GM19397 (cell line): ENCODE measurements at regions not wholly inside any gene's neighbourhood (a gene's known extent, or its start where the extent isn't known, plus 50 kb on each side); places are given as distances from the start of the nearest gene placed in this dataset.
"Not testable (repeated sequence)": the region's sequence is repeated elsewhere in the genome, so short reads cannot be mapped to it uniquely, and the experiment has no call there.

Source experiments
- ATAC-seq: cut with Tn5 transposase; IDR thresholded peaks from one replicate; pipeline ENCODE4 v1.9.1; 2021; ENCODE audit warnings: mild to moderate bottlenecking, moderate library complexity; ENCODE audit not compliant: unreplicated experiment

DNA sequence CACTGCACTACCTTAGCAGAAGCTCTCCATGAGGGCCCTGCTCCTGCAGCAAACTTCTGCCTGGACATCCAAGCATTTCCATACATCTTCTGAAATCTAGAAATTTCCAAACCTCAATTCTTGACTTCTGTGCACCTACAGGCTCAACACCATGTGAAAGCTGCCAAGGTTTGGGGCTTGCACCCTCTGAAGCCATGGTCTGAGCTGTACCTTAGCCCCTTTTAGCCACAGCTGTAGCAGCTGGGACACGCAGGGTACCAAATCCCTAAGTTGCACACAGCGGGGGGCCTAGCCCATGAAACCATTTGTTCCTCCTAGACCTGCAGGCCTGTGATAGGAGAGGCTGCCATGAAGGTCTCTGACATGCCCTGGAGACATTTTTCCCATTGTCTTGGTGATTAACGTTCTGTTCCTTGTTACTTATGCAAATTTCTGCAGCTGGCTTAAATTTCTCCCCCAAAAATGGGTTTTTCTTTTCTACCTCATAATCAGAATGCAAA, 102.7 kb downstream of the EN1 start:
- not testable (repeated sequence) for ATAC-seq

DNA sequence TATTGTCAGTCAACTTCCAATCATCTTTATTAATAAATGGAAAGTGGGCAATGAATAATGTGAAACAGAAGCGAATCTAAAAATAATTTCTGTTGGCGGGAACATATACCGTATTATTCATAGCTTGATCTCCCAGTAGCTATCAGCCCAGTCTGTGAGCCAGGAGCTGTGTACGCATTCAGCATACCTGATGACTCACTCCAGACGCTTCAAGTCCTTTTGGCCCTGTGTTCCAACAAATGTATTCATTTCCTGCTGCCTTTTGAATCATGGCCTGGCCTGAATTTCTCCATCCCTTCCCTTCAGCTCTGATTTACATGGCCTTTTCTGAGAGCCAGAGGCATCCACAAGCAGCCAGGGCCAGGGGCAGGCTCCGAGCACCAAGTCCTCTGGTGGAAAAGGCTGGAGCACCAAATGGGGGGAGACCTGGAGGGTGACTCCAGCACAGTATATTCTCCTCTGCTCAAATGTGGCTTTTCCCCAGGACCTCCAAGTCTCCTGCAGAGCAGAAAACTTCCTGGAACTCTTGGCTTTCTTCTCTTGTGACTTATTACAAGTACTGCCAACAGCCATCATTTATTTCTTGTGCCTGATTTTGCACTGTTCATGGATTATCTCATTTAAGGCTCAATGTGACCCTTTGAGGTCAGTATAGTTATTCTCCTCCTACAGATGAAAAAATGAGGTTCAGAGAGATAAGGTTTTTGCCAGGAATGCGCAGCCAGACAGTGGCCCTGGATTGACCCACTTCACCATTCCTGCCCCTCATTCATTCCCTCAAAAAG, 108.7 kb downstream of the EN1 start:
- ATAC-seq, result no peak

DNA sequence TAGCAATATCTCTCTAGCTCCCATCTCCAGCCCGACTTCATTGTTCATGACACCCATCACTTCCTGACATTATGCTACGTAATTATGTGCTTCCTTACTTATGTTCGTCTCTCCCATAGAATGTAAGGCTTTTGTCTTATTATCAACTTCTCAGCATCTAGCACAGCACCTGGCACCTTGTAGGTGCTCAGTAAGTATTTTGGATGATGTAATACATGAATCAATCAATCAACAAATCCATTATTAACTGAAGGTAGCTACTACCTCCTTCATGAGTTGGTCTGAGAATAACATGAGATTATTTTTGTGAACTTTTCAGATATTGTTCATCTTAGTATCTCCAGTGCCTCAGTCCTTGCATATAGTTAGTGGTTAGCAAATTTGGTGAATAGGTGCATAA, 109.3 kb downstream of the EN1 start:
- ATAC-seq, result no peak

DNA sequence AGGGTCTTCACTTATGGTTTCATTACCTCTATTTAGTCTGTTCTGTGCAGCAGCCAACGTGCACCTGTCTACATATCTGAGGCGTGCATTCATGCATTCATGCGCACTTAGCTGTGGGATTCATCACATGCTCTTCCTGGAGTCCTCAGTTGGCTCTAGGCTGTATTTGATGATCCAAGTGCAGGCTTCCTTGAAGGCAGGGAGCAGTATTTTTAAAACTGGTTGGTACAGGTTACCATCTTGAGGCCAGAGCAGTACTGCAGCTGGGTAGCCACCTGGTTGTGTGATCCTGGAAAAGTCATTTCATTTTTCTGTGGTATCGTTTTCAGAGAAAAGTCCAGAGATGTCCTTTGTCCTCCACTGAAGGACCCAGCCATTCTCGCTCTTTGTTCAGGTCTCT, 109.8 kb downstream of the EN1 start:
- ATAC-seq, result no peak

DNA sequence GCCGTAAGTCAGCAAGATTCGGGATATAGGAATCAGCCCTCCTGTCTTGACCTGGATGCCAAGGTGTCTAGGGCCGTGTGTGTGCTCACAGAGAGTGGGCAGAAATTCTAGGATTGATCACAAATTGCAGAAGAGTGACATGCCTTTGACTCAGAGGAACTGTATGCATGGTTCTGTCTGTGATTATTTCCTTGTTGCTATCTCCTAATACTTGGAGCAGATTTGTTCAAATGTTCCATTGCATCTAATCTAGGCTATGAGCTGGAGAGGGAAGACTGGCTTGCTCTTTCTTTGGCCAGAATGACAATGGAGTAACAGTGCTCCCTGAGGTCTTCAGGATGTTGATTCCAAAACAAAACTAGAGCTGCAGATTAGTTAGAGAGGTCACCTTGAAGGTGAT, 115.0 kb downstream of the EN1 start:
- no peak for ATAC-seq

DNA sequence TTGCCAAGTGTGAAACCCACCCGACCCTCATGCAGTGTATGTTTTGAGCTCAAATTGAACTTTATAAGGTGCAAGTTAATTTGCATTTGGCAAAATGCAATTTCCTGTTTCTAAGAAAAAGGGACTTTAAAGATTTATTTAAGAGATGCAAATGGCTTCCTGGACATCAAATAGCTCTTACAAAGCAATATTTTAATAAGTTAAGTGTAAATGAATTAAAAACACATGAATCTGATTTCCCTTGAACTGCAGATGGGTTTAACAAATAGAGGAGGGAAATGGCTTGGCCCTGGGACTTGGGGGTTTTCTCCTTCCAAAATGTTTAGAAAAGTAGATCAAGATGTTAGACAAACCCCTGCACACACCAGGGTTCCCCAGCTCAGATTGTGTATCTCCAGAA, 116.0 kb downstream of the EN1 start:
- no peak for ATAC-seq

DNA sequence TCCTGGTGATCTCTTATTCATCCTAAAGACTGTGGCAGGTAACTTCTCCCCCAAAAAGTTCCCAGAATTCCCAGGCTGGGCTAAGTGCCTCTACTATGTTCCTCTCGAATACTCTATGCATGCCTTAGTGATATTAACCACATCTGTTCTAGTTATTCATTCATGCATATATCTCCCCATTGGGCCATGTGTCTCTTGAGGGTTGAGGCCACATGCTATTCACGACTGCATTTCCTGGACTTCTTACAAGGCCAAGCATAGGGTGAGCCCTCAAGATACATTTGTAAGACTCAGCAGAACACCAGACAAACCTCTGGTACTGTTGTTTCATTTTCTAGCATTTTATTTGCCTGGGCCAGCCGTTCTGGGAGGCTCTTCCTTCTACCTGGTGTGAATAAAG, 117.0 kb downstream of the EN1 start:
- ATAC-seq, result no peak

DNA sequence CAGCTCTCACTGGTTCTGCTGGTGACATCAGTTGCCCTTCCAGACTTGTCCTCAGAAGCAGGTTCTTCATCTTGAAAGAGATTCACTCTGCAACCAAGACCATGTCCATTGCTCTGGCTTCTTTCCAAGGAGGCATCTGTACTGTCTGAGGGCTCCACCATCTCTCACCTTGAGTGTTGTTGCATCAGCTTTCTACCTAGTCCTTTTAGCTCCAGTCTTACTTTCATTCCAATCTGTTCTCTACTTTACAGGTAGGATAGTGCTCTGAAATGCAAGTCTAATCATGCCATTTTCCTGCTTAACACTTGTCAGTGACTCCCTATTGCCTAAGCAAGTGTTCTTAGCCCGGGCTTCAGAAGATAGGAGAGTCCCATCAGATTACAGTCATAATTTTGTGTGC, 117.7 kb downstream of the EN1 start:
- no peak for ATAC-seq

DNA sequence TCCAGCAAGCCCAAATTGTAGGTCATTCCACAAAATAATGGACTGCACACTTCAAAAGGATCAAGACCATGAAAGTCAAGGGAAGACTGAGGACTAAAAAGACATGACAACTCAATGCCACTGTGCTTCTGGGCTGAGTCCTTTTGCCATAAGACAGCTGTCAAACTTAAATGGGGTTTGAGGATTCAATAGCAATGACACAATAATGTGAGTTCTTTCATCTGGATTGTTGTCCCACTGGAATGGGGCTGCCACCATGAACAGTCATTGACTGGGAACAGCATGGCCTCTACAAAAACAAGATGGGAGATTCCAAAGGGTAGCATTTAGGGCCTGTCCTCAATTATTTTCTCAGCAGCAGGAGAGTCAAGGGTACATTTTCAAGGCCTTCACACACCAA, 118.5 kb downstream of the EN1 start:
- ATAC-seq, result no peak

DNA sequence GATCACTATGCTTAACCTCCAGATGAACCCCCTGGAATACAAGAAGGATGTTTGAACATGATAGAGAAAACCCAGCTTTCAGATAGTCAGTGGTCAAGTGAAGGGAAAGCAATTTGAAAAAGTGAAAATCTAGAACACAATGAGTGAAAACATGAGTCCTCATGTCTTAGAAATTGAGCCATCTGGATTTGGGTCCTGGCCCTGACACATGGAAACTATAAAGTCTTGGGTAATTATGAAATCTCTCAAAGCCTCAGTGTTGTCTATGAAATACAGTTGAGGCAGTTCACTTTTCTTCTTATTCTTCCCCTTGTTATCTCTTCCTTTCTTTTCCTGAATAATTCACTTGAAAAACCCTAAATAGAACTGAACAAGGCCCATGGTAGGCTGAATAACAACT, 120.6 kb downstream of the EN1 start:
- no peak for ATAC-seq

DNA sequence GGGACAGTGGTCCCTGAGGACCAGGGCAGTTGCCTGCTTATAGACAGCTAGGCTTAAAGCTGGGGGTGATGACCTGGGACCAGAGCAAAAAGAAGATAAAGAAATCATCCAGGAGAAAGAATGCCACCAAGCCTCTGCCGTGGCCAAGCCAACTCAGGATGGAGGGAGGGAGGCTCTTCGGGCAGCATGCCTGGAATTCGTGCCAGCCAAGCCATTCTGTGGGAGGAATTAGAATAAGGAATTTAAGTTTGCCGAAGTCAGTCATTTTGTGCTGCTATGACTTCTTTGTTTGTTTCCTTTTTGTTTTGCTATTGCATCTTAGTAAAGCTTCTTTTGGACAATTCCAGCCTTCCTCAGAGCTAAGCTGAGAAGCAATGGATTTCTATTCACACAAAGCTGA, 124.1 kb downstream of the EN1 start:
- ATAC-seq, result no peak

DNA sequence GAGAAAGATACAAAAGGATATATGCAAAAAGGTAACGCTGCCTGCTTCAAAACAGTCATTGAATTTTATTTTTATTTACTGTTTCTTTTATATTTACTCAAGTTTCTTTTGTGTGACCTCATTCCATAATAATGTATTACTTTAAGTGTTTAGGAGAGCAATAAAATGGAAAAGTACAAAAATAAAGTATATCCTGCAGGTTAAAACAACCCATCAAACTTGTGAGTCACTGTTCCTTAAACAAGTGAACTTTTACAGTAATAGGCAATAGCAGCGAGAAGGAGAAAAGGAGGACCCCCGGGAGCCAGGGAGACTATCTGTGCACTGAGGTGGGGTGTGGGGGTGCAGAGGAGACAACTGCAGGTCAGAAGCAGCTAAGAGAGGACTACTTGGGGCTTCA, 124.5 kb downstream of the EN1 start:
- ATAC-seq, result no peak

DNA sequence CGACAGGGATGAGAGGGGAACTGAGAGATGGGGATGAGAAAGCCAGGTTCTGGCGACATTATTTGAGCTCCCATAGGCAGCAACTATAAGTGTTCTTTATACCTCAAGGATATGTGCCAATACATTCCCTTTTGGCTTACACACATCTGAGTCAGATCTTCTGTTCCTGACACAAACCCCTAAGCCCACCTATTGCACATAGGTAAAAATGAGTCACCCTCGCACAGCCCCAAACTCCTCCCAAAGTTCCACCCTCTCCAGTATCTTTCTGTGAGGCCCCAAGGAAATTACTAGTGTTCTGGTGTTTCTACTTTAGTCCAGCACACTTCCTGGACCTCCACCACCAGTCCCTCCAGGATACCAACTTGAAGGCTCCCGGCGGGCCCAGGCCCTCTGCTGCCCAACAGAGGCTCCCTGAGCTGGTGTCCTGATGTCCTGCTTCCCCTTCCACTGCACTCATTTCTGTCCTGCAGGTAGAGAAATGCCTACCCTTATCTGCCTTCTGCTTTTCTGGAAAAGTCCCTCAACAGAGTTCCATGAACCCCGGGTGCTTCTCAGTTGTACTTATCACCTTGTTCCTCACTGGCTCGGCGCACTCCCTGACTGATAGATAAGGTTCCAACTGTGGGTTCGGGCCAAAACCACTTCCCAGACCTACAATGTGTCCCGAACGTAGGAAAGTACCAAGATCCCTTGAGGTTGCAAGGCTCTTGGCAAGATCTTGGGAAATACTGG, 125.5 kb downstream of the EN1 start:
- no peak for ATAC-seq

DNA sequence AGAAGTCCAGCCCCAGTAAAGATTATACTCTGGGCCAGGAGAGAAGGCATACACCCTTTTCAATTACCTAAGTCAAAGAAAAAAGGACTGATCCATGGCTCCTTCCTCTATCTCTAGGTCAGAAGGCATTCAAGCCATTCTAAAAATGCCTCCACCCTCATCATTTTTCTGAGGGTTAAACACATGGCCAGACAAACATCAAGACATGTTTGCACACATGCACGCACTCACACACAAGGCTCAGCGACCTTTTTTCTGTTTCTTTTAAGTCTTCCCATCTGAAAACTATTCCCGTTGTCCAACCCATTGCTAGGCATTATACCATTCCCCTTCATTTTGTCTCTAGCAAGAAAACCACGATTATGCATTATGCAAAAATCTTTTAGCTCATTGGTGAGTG, 126.6 kb downstream of the EN1 start:
- no peak for ATAC-seq

DNA sequence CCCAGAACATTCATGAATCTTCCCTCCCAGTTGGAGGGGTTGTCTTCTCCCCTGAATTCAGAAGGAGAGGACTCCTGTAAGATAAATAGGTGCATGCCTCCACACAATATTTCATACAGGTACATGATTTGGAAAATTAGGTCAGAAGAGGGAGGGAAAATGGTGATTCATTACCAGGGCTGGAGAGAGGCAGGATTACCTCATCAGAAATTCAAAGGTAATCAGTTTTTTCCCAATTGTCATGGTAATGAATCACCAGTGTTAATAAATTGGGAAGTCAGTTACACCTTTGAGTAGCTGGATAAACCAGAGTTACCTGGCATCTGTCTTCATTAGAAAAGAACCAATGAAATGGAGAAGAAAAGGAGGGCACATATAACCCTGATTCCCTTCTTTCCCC, 128.5 kb downstream of the EN1 start:
- ATAC-seq, result no peak

DNA sequence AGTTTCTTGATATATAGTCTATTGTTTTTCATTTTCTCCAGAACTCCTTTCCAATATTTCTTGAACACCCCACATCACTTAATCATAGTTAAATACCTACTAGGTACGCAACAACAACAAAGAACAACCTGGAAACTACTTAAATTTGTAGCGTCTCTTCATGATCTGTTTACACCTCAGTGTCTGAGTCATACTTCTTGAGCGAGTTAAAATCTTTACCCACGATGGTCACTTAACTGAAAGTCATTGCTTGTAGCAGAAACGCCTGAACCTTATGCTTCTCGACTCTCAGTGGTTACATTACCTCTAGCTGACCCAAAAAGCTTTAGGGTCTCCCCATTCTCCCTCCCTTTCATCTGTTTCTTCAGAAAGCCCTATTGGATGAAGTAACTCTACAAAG, 131.3 kb downstream of the EN1 start:
- no peak for ATAC-seq

DNA sequence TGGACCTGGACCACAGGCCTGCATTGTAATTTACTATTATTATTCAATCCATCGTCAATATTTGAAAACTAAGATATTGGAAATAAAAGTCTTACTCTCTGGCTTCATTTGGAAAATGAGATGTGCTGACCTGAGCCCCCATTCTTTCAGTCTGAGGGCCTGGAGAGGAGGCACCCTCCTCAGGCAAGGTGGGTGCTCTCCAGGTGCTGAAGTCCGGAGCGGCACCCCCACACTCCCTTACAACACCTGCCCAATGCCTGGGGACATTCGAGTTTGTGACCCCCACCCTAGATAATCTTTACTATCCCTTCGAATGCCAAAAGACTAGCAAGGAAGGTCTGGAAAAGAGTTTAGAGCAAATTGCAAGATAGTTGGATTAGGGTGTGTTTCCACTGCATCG, 133.3 kb downstream of the EN1 start:
- ATAC-seq, result no peak

DNA sequence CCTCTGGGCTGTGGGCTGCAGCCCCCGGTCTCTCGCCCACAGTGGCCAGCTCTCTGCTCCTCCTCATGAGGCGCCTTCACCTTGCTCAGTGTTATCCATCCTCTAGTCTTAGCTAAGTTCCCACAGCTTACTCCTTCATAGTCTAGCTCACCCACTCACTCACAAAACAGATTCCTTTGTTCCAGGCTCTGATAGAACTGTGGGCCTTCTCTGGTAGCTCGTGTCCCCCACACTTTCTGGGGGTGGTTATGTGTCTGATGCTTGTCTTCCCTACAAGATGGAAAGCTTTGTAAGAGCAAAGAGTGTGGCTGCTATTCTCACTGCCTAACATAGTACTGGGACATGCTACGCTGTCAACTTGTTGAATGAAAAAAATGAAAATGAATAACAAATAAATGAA, 135.8 kb downstream of the EN1 start:
- no peak for ATAC-seq

DNA sequence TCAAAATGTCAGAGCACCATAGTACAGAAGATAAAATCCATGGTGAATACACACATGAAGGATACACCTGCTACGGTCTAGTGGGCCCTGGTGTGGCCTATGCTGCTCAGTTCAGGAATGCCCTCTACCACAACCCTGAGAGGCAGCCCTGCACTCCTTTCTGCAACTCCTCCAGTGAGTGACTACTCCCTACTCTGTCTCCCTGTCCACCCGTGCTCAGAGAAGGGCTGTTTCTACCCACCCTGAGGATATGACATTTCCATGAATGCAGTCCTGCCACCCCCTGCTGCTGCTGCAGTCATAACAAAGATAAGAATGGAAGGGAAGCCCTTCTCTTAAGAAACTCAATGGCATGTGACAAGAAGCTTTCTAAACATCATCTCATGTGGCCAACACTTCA, 137.0 kb downstream of the EN1 start:
- no peak for ATAC-seq

DNA sequence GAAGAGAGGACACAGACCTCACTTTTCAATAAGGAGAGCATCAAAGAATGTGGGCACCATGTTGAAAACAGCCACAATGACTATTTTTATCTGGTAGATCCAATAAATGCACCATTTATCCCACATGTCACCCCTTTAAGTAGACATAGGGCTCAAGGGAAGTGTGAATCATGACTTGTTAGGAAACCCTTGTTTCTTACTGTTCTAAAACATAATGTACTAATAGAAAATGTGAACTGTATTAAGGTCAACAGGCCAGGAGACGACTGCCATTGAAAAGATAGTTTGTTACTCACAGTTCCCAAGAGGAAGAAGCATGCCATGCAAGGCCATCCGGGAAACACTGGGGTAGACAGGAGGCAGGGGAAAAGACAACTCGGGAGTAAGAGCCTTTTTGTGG, 137.7 kb downstream of the EN1 start:
- no peak for ATAC-seq

DNA sequence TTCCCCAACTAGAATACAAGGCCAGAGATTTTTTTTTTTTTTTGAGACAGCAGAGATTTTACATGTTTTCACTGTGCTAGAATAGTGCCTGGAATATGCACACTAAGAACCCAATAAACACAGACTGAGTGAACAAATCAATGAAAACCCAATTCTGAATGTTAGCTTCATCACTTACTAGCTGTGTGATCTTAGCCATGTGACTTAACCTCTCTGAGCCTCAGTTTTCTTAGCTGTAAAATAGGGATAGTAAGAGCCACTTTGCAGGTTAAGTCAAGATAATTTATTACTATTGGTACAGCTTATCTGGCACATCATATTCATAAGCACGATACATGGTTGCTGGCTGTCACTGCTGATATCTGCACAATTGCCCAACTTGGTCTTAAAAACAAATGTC, 140.6 kb downstream of the EN1 start:
- ATAC-seq, result no peak

DNA sequence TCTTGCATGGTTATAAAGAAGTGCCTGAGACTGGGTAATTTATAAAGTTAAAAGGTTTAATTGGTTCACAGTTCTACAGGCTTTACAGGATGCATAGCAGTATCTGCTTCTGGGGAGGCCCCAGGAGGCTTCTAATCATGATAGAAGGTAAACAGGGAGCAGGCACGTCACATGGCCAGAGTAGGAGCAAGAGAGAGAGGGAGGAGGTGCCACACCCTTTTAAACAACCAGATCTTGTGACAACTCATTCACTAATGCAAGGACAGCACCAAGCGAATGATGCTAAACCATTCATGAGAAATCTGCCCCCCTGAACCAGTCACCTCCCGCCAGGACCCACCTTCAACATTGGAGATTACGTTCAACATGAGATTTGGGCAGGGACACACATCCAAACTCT, 141.1 kb downstream of the EN1 start:
- no peak for ATAC-seq

DNA sequence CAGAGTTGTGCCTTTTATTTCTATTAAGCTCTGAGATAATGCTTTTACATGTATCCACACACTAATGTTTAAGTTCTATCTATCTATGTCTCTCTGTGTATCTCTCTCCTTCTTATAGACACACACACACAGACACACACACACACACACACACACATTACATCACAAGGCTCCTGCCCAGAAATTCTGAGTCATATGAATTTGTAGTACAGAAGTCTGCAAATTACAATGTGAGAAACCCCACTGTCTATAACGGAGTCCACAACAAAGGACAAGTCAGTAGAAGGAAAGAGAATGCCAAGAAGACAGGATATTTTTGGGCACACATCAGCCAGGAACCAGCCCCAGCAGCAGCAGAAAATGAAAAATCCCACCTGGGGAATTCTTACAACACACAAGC, 142.4 kb downstream of the EN1 start:
- no peak for ATAC-seq
